Epithelial cell of esophagus (primary cell): ENCODE measurements at regions not wholly inside any gene's neighbourhood (a gene's known extent, or its start where the extent isn't known, plus 50 kb on each side); places are given as distances from the start of the nearest gene placed in this dataset.
A peak's percentile ranks its signal among the peaks of the same experiment; 100 is the strongest.

ENCODE experiments used
- DNase-seq: peaks from one replicate; pipeline ENCODE4 v3.0.0; 2010; ENCODE audit warnings: low read depth
- H3K4me3 ChIP-seq: 2 replicates; pipeline ENCODE4 v1.5.1; 2011; ENCODE audit warnings: mild to moderate bottlenecking, low read length, control low read depth
- CTCF ChIP-seq: IDR thresholded peaks from 2 replicates; pipeline ENCODE4 v1.5.1; 2011; ENCODE audit warnings: low read depth, mild to moderate bottlenecking, low read length, control low read depth, inconsistent platforms; ENCODE audit not compliant: insufficient read depth; ENCODE audit errors: missing control alignments

GRCh38 chr7:94748376-94748775 is 92.4 kb upstream of the SGCE start:
- peak; percentile 1 for DNase-seq
- no peak overlapping the region for H3K4me3 ChIP-seq
- TF ChIP-seq CTCF, result no peak

GRCh38 chr7:94760446-94761100 is 104.6 kb upstream of the SGCE start:
- H3K4me3 ChIP-seq, result no peak overlapping the region
- TF ChIP-seq CTCF, result no peak
- DNase-seq, result no peak

- DNase-seq, result peak; percentile 6
- H3K4me3 ChIP-seq, result no peak overlapping the region
- no peak for TF ChIP-seq CTCF
Measured at GRCh38 chr7:94761451-94761850, 105.5 kb upstream of the SGCE start.

- DNase-seq, result no peak
- TF ChIP-seq CTCF, result no peak
- H3K4me3 ChIP-seq, result no peak overlapping the region
Measured at GRCh38 chr7:94763268-94763667, 107.3 kb upstream of the SGCE start.

- no peak overlapping the region for H3K4me3 ChIP-seq
- no peak for TF ChIP-seq CTCF
- no peak for DNase-seq
Measured at GRCh38 chr7:94769724-94770123, 113.8 kb upstream of the SGCE start.

- no peak for TF ChIP-seq CTCF
- no peak overlapping the region for H3K4me3 ChIP-seq
- DNase-seq, result no peak
Measured at GRCh38 chr7:94778711-94779459, 123.0 kb upstream of the SGCE start.
